Gastrocnemius medialis (tissue), 4 donors: ENCODE measurements at regions not wholly inside any gene's neighbourhood (a gene's known extent, or its start where the extent isn't known, plus 50 kb on each side); places are given as distances from the start of the nearest gene placed in this dataset.

Experiments
- CTCF ChIP-seq, 5 experiments: fragments of 450-650 bp in 3 of 5; fragments of 200-600 bp in 2 of 5; sonication (generic) in 2 of 5; IDR thresholded peaks in 4 of 5; conservative IDR thresholded peaks in 1 of 5; 1 replicate in 4 of 5; 2 replicates in 1 of 5; pipeline ENCODE4 v1.5.1; 2016 to 2019; ENCODE audit warnings: antibody characterized with exemption in 5 of 5, mild to moderate bottlenecking in 3 of 5, moderate library complexity in 3 of 5
- POLR2A ChIP-seq, 2 donors: fragments of 450-650 bp; IDR thresholded peaks; one replicate each; pipeline ENCODE4 v1.6.1; 2017; ENCODE audit warnings: antibody characterized with exemption in 2 of 2, mild to moderate bottlenecking in 2 of 2, moderate library complexity in 2 of 2

GRCh38 chr9:82363198-82363597 is 374.6 kb downstream of the SPATA31D1 start:
- TF ChIP-seq CTCF (IDR thresholded peaks at IDR 0.05 in 4 of 5, conservative IDR thresholded peaks at IDR 0.05 in 1 of 5) (no peak), POLR2A (IDR thresholded peaks at IDR 0.05) (no peak)
